ENCODE measurements at regions not wholly inside any gene's neighbourhood (a gene's known extent, or its start where the extent isn't known, plus 50 kb on each side); places are given as distances from the start of the nearest gene placed in this dataset.

DNA sequence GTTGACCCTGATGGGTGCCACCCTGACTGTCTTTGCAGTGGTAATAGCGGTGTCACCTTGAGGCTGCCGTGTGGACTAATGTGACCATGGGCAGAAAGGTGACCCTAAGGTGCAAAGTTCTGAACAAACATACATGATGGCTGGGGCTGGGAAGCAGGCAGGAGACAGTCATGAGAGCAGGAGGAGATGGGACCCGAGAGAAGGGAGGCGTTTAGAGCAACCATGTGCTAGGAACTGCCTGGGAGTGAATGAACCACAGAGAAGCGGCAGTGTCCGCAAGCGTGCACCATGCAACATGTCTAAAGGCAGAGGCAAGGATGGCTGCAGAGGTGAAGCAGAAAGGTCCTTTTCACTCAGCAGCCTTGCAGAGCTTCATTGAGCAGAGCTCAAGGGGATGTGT, 113.1 kb upstream of the GDF10 start:
- Histone ChIP-seq H3K4me1 (peaks cover 0 to 23% (median 14%) of the 10 kb centered on the region in 4 donors), H3K4me3 (no peak overlapping the region), H3K36me3 (no peaks in the 10 kb centered on the region), H3K27ac (no peak overlapping the region), H3K9me3 (no peaks in the 10 kb centered on the region), H3K27me3 (no peaks in the 10 kb centered on the region)
- intact Hi-C loops (cut with DNase I), result no loop called here
- TF ChIP-seq, protein P1, sequence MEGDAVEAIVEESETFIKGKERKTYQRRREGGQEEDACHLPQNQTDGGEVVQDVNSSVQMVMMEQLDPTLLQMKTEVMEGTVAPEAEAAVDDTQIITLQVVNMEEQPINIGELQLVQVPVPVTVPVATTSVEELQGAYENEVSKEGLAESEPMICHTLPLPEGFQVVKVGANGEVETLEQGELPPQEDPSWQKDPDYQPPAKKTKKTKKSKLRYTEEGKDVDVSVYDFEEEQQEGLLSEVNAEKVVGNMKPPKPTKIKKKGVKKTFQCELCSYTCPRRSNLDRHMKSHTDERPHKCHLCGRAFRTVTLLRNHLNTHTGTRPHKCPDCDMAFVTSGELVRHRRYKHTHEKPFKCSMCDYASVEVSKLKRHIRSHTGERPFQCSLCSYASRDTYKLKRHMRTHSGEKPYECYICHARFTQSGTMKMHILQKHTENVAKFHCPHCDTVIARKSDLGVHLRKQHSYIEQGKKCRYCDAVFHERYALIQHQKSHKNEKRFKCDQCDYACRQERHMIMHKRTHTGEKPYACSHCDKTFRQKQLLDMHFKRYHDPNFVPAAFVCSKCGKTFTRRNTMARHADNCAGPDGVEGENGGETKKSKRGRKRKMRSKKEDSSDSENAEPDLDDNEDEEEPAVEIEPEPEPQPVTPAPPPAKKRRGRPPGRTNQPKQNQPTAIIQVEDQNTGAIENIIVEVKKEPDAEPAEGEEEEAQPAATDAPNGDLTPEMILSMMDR (IDR thresholded peaks at IDR 0.05), result no peak
- TF ChIP-seq EP300 (IDR thresholded peaks at IDR 0.05) (no peak), POLR2AphosphoS5 (IDR thresholded peaks at IDR 0.05) (no peak), POLR2A (IDR thresholded peaks at IDR 0.05) (no peak)
- DNase-seq, result no peak
- WGBS, 2 donors, result 97% methylated on average over 7 of the region's 7 CpGs

DNA sequence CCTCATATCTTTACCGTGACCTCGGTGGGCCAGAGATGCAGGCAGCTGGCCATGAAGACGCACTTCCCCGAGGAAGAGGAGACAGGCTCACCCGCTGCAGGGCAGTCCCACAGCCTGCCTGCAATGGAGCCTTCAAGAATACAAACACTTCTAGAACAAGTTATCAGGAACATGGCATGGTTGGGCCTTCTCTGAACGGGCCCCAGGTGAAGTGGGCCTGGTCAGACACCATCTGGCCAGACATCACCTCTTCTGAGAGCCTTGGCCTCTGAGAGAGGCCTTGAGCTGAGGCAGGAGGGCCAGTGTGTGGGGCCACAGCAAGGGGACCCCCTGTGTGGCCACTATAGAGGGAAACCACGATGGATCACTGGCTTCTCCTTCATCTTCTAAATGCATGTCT, 112.4 kb upstream of the GDF10 start:
- DNase-seq, result no peak
- H3K27me3 ChIP-seq, result no peaks in the 10 kb centered on the region
- no peaks in the 10 kb centered on the region for H3K36me3 ChIP-seq
- intact Hi-C loops (cut with DNase I), result no loop called here
- TF ChIP-seq, protein P1 (IDR thresholded peaks at IDR 0.05), result no peak
- TF ChIP-seq POLR2A (IDR thresholded peaks at IDR 0.05) (no peak), EP300 (IDR thresholded peaks at IDR 0.05) (no peak), POLR2AphosphoS5 (IDR thresholded peaks at IDR 0.05) (no peak)
- WGBS, 2 donors, result 78 to 93% methylated on average over 7 of the region's 7 CpGs
- H3K9me3 ChIP-seq, result no peaks in the 10 kb centered on the region
- H3K27ac ChIP-seq, result no peak overlapping the region
- H3K4me1 ChIP-seq, result peaks cover 0 to 16% (median 10%) of the 10 kb centered on the region in 4 donors
- no peak overlapping the region for H3K4me3 ChIP-seq

DNA sequence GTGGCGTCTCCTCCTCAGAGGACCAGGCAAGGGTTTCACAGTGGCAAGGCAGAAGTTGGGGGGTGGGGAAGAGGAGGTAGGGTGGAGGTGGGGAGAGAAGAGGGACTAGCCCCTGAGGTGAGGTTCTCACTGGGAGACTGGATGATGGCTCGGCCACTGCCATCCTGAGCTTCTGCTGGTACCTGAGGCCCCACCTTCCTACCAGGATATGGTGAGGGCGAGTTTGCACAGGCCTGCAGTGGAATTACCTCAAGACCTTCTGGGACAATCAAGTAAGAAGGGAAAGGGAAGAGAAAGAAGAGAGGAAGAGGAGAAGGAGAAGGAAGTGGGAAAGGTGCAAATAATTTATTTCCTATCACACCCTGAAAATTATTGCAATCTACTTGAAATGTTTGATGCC, 111.8 kb upstream of the GDF10 start:
- Histone ChIP-seq H3K27ac (no peak overlapping the region), H3K4me3 (no peak overlapping the region), H3K9me3 (no peaks in the 10 kb centered on the region), H3K36me3 (no peaks in the 10 kb centered on the region), H3K4me1 (peaks cover 0 to 10% (median 5%) of the 10 kb centered on the region in 4 donors), H3K27me3 (no peaks in the 10 kb centered on the region)
- DNase-seq, result no peak
- intact Hi-C loops (cut with DNase I), result no loop called here
- TF ChIP-seq POLR2AphosphoS5 (IDR thresholded peaks at IDR 0.05), result no peak
- TF ChIP-seq, protein P1 (IDR thresholded peaks at IDR 0.05), result no peak
- no peak for TF ChIP-seq POLR2A (IDR thresholded peaks at IDR 0.05)
- TF ChIP-seq EP300 (IDR thresholded peaks at IDR 0.05), result no peak
- 89 to 94% methylated on average over 3 of the region's 3 CpGs for WGBS, 2 donors

DNA sequence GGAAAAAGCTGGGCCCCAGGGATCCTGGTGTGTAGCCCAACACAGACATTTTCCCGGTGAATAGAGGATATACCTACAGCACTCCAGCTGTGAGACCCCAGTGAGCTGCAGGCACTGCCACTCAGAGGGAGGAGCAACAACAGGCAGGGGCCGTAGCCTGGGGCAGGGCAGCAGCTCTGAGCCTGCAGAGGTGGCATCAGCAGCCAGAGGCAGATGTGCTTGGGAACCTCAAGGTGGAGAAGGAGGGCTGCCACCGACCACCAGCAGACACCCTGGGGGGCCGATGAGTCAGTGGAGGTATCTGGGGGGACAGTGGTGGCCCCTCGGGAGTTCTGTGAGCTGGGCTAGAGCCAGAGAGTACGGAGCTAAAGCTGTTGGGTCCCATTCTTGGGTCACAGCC, 110.2 kb upstream of the GDF10 start:
- Histone ChIP-seq H3K4me3 (no peak overlapping the region), H3K36me3 (no peaks in the 10 kb centered on the region), H3K27ac (no peak overlapping the region), H3K4me1 (no peaks in the 10 kb centered on the region), H3K9me3 (no peaks in the 10 kb centered on the region), H3K27me3 (no peaks in the 10 kb centered on the region)
- WGBS, 2 donors, result 65 to 88% methylated on average over 6 of the region's 6 CpGs
- intact Hi-C loops (cut with DNase I), result no loop called here
- TF ChIP-seq POLR2A (IDR thresholded peaks at IDR 0.05) (no peak), EP300 (IDR thresholded peaks at IDR 0.05) (no peak), POLR2AphosphoS5 (IDR thresholded peaks at IDR 0.05) (no peak)
- TF ChIP-seq, protein P1 (IDR thresholded peaks at IDR 0.05), result no peak
- no peak for DNase-seq

DNA sequence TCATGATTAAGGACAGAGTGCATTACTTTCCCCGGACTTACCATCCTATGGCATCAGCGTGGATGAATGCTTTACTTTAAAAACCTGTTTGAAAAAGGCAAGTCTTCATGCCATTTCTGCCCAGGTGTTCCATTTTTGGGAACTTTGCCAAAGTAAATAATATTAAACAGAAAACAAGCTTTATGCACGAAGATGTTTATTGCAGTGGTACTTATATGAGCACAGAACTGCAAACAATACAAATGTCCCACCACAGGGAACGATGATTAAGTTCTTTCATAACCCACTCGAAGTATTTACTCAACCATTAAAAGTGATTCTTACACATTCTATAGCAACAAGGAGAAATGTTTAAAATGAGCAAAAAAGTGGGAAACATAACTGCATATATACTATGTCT, 109.7 kb upstream of the GDF10 start:
- H3K4me3 ChIP-seq, result no peak overlapping the region
- TF ChIP-seq, protein P1 (IDR thresholded peaks at IDR 0.05), result no peak
- no peak for TF ChIP-seq POLR2AphosphoS5 (IDR thresholded peaks at IDR 0.05)
- TF ChIP-seq EP300 (IDR thresholded peaks at IDR 0.05), result no peak
- TF ChIP-seq POLR2A (IDR thresholded peaks at IDR 0.05), result no peak
- no peaks in the 10 kb centered on the region for H3K9me3 ChIP-seq
- H3K27me3 ChIP-seq, result no peaks in the 10 kb centered on the region
- 14 to 69% methylated on average over 5 of the region's 5 CpGs for WGBS, 2 donors
- intact Hi-C loops (cut with DNase I), result no loop called here
- no peaks in the 10 kb centered on the region for H3K36me3 ChIP-seq
- no peak for DNase-seq
- no peak overlapping the region for H3K27ac ChIP-seq
- no peaks in the 10 kb centered on the region for H3K4me1 ChIP-seq

Measured in sigmoid colon (tissue), 6 donors.